Activated CD4-positive, alpha-beta T cell treated with anti-CD3 and anti-CD28 coated beads, Interleukin-2, amount 50 U/mL, for 48 hours (primary cell): ENCODE measurements at regions not wholly inside any gene's neighbourhood (a gene's known extent, or its start where the extent isn't known, plus 50 kb on each side); places are given as distances from the start of the nearest gene placed in this dataset.
"Not testable (repeated sequence)": the region's sequence is repeated elsewhere in the genome, so short reads cannot be mapped to it uniquely, and the experiment has no call there.

Experiments
- DNase-seq, 2 experiments: peaks; one replicate each; pipeline ENCODE4 v3.0.0-alpha.2; 2020

DNA sequence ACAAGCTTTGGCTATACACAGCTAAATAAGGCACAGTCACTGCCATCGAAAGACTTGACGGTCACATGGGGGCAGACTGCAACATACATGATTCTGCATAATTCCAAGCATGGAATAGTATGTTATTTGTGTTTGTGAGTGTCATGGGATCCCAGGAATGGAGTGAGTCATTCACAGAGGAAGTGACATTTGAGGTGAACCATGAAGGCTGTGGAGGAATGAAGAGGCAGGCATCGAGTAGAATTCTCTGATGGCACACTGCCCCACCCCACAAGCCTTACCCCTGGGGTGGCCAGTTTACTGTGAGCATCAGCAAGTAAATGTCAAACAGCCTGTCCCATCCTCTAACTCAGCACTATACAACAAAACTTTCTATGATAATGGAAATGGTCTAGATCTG is 619.7 kb downstream of the MID1IP1 start:
- no peak for DNase-seq

DNA sequence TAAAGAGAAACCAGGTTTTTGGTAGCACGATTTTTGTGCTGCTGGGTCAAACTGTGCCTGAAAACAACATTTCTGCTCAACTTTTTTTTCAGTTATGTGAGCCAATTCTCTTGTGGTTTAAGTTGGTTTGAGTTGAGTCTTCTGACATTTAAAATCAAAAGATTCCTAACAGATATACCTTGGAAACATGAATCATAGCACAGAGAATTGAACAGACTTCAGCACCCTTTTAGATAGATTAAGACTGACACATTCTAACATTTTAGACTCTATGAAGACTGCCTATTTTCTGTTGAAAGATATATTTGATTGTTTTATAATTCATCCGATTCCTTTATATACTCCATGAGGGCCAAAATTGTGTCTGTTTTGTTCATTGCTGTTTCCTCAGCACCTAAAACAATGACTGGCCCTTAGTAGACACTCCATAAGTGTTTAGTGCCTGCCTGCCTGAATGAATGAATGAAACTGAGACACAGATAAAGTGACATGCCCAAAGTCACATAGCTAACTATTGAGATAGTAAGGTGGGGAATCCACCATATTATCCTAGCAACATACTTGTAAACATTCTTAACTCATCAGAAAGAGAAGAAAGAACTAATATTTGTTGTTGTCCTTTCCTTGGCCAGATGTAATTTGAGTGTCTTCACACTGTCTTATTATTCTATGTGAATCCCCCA is 624.0 kb downstream of the MID1IP1 start:
- DNase-seq = no peak

DNA sequence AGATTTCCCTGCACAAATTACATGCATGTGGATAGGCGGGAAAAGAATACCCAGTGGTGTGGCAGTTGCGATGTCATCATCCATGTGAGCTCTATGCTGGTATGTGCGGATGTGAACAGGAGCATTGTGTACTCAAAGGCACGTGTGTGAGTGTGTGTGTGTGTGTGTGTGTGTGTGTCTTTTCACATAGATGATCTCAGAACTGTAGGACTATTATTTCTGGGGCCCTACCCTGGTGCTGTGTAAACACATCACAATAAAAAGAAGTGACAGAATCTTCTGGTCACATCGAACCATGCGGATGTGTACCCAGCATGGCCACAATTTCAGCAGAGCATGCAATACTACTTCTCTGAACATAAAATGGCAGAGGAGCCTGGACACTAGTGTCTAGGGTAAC is 624.8 kb downstream of the MID1IP1 start:
- no peak for DNase-seq

DNA sequence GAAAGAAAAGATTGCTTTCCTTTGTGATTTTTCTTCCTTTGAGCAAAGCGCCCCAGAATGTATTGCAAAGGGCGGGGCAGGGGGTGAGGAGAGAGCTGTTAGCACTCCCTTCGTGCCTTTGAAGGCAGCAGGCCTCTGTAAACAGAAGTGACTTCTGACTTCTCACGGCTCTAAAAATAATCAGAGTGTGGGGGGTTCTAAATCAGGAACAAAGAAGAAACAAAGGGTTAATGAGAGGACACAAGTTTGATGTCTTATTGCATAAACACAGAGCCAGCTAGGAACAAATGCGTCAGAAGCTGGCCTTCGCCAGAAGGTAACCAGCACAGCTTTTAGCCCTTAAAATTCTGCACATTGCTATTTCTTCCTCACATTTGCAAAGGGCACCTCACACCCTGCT is 626.2 kb downstream of the MID1IP1 start:
- no peak for DNase-seq

DNA sequence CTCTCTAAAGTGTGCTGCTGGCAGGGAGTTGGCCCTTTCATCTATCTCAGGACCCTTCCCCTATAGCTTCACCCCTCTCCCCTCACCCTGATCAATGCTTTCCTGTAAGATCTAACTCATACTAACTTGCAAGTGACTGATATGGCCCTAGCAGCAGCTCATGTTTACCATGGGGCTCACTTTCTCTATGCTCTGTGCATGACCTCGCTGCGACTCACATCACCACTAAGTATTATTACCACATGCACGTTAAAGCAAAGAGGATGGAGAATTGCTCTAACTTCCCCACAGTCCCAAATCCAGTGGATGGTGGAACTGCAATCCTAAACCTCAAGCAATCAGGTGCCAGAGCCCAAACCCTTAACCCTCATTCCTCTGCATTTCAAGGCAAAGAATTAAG is 626.6 kb downstream of the MID1IP1 start:
- DNase-seq = peak; percentile 57 to 62

GRCh38 chrX:39430551-39430950 is 629.3 kb downstream of the MID1IP1 start:
- no peak for DNase-seq

DNA sequence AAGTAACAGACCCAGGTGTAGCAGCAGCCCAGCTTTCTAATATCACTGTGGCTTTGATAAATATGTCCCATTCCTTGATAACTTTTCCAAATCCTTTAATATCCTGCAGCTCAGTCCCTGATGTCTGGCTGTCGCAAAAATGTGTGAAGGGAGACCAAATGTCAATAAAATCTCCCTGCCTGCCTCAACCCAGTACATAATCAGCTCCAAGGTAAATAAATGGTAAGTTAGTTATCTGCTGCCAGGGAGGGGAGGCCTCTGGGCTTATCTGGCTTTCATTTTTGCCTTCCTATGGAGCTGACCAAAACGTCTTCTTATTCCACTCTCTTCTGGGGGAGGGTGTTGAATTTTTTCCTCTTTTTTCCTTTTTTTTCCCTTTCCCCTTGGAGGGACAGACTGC is 630.6 kb downstream of the MID1IP1 start:
- DNase-seq = no peak

GRCh38 chrX:39434671-39435070 is 633.4 kb downstream of the MID1IP1 start:
- not testable (repeated sequence) for DNase-seq

GRCh38 chrX:39436538-39436937 is 635.3 kb downstream of the MID1IP1 start:
- not testable (repeated sequence) for DNase-seq

- no peak for DNase-seq
Measured at GRCh38 chrX:39437670-39438441, 636.6 kb downstream of the MID1IP1 start.

GRCh38 chrX:39438603-39439602 is 637.6 kb downstream of the MID1IP1 start:
- no peak for DNase-seq

- DNase-seq = peak; percentile 13 to 18
Measured at GRCh38 chrX:39439906-39440798, 638.9 kb downstream of the MID1IP1 start.

GRCh38 chrX:39440799-39441284 is 639.6 kb downstream of the MID1IP1 start:
- peak; percentile 18 to 31 for DNase-seq

GRCh38 chrX:39442332-39442731 is 641.1 kb downstream of the MID1IP1 start:
- DNase-seq = no peak

DNA sequence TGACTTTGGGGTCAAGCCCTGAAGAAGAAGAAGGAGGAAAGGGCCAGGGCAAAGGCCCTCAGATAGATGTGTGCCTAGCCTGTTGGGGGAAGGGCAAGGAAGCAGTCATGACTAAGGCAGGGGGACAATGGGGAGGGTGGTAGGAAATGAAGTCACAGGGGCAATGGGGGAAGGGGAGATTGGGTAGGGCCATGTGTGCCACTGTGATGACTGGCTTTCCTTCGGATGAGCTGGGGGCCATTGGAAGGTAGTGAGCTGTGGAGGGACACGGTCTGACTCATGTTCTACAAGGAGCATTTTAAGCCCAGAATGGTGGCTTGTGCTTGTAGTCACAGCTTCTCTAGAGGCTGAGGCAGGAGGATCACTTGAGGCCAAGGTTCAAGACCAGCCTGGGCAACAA is 642.0 kb downstream of the MID1IP1 start:
- no peak for DNase-seq

DNA sequence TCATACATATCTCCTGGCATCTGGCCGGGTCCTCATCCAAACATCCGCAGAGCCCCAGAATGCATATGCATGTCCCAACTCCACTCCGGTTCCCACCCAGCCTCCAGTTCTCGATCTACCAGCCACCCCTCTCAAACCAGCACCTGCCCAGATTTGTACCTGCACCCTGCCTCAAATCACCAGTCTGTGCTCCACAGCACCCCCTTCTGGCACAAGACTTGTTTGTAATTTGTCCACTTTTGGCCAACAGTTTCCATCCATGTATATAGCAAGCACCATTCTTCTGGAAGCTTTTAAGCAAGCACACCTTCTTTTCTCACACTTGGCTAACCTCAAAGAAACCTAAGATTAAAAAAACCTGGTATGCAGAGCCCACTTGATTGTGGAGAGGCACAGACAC is 644.1 kb downstream of the MID1IP1 start:
- DNase-seq = peak; percentile 72 to 75

GRCh38 chrX:39449352-39449751 is 648.1 kb downstream of the MID1IP1 start:
- DNase-seq = no peak

DNA sequence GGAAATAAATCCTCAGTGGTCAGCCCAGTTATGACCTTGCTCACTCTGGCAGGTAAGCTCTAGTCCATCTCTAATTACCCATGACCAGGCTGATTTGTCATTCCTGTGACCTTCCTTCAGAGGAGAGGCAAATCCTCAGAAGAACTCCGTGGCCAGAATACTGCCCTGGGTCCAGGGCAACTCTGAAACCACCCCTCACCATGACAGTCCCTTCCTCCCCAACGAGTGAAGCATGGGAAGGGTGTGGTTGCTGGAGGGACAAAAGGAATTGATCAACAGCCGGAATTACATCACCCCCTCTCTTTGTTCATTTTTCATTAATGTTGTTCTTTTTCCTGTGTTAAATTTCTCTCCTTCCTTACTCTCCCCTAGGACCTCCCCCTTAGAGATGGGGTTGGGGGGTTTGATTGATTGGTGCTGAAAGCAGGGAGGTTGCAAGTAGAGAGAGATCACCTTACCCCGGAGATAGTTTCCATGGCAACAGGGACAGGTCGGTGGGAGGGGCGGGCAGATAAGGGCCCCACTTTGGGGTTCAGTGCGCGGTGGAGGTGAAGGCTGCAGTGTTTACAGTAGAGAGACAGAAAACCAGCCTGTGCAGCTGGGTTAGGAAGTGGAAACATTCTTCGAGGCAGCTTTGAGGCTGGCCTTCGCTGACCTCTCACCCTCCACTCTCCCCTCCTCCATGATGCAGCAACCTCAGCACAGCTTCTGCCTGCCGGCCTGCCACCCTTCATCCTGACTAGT is 647.4 kb downstream of the BCOR start:
- DNase-seq = no peak

DNA sequence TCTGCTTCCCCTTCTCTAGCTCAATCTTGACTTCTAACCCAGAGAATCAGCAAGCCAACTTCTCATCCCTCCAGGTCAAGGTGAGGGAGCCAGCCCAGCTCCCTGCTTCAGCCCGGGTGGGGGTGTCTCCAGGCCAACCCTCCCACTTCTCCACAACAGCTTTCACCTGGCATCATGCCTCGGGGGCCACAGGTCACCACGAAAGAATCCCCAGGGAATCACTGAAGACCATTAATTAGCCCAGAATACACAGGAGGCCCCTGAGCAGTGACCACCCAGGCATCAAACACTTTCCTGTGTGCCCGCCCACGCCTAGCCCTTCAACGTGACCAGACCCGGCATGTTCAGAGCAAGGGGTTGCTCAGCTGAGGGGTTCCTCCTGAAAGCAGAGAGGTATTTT is 646.7 kb downstream of the BCOR start:
- no peak for DNase-seq

- DNase-seq = no peak
Measured at GRCh38 chrX:39452401-39452800, 645.4 kb downstream of the BCOR start.
